SH-SY5Y (cell line): ENCODE measurements at regions not wholly inside any gene's neighbourhood (a gene's known extent, or its start where the extent isn't known, plus 50 kb on each side); places are given as distances from the start of the nearest gene placed in this dataset.

ENCODE experiments used
- GATA2 ChIP-seq: IDR thresholded peaks from 2 replicates; pipeline ENCODE4 v1.6.1; 2011; ENCODE audit warnings: mild to moderate bottlenecking, low read depth, low read length
- GATA3 ChIP-seq: IDR thresholded peaks from 2 replicates; pipeline ENCODE4 v1.6.1; 2011; ENCODE audit warnings: low read depth, mild to moderate bottlenecking, low read length, moderate library complexity

- TF ChIP-seq GATA2 = no peak
- no peak for TF ChIP-seq GATA3
Observed at GRCh38 chr16:52805559-52806168, 247.0 kb downstream of the CHD9NB start.
